HG03097 (cell line): ENCODE measurements at regions not wholly inside any gene's neighbourhood (a gene's known extent, or its start where the extent isn't known, plus 50 kb on each side); places are given as distances from the start of the nearest gene placed in this dataset.
A peak's percentile ranks its signal among the peaks of the same experiment; 100 is the strongest.
"Not testable (repeated sequence)": the region's sequence is repeated elsewhere in the genome, so short reads cannot be mapped to it uniquely, and the experiment has no call there.

ENCODE experiments used
- ATAC-seq: cut with Tn5 transposase; IDR thresholded peaks from one replicate; pipeline ENCODE4 v1.9.1; 2021; ENCODE audit not compliant: unreplicated experiment, low FRiP score

GRCh38 chr7:119219663-119220062, 995.2 kb downstream of the ANKRD7 start:
- ATAC-seq: no peak

- no peak for ATAC-seq
These were observed 999.4 kb downstream of the ANKRD7 start for GRCh38 chr7:119223930-119224329.

GRCh38 chr7:119228482-119228881, 1004.0 kb downstream of the ANKRD7 start:
- ATAC-seq: no peak

GRCh38 chr7:119232091-119232490, 1007.6 kb downstream of the ANKRD7 start:
- no peak for ATAC-seq

- ATAC-seq: no peak
These were observed 1008.5 kb downstream of the ANKRD7 start for GRCh38 chr7:119233015-119233414.

GRCh38 chr7:119252962-119253361, 1020.0 kb upstream of the KCND2 start:
- ATAC-seq: no peak

GRCh38 chr7:119254742-119255141, 1018.2 kb upstream of the KCND2 start:
- no peak for ATAC-seq

- ATAC-seq: no peak
These were observed 1017.0 kb upstream of the KCND2 start for GRCh38 chr7:119256001-119256400.

GRCh38 chr7:119256446-119257131, 1016.4 kb upstream of the KCND2 start:
- no peak for ATAC-seq

GRCh38 chr7:119266790-119267189, 1006.2 kb upstream of the KCND2 start:
- not testable (repeated sequence) for ATAC-seq

GRCh38 chr7:119270045-119270464, 1002.9 kb upstream of the KCND2 start:
- ATAC-seq: peak; percentile 97

GRCh38 chr7:119270644-119271043, 1002.3 kb upstream of the KCND2 start:
- ATAC-seq: no peak

- no peak for ATAC-seq
These were observed 1001.7 kb upstream of the KCND2 start for GRCh38 chr7:119271147-119271779.

- no peak for ATAC-seq
These were observed 991.7 kb upstream of the KCND2 start for GRCh38 chr7:119281181-119281846.

- no peak for ATAC-seq
These were observed 989.6 kb upstream of the KCND2 start for GRCh38 chr7:119283353-119283752.

- ATAC-seq: no peak
These were observed 984.6 kb upstream of the KCND2 start for GRCh38 chr7:119288416-119288815.

- not testable (repeated sequence) for ATAC-seq
These were observed 972.6 kb upstream of the KCND2 start for GRCh38 chr7:119300341-119300740.

GRCh38 chr7:119320316-119320715, 952.7 kb upstream of the KCND2 start:
- no peak for ATAC-seq

- no peak for ATAC-seq
These were observed 943.3 kb upstream of the KCND2 start for GRCh38 chr7:119329715-119330114.

GRCh38 chr7:119335405-119335804, 937.6 kb upstream of the KCND2 start:
- ATAC-seq: no peak

GRCh38 chr7:119341822-119342221, 931.2 kb upstream of the KCND2 start:
- ATAC-seq: no peak

GRCh38 chr7:119343289-119343688, 929.7 kb upstream of the KCND2 start:
- ATAC-seq: no peak
